Stimulated activated CD4-positive, alpha-beta T cell treated with anti-CD3 and anti-CD28 coated beads, Interleukin-4, amount 100 ng/mL, for 1 hour (primary cell): ENCODE measurements at regions not wholly inside any gene's neighbourhood (a gene's known extent, or its start where the extent isn't known, plus 50 kb on each side); places are given as distances from the start of the nearest gene placed in this dataset.
A peak's percentile ranks its signal among the peaks of the same experiment; 100 is the strongest.
"Not testable (repeated sequence)": the region's sequence is repeated elsewhere in the genome, so short reads cannot be mapped to it uniquely, and the experiment has no call there.

Experiments used
- DNase-seq: peaks from one replicate; pipeline ENCODE4 v3.0.0-alpha.2; 2020

GRCh38 chr5:32534041-32534440 is 51.3 kb upstream of the SUB1 start:
- DNase-seq, result no peak

GRCh38 chr5:32531885-32532520 is 53.4 kb upstream of the SUB1 start:
- DNase-seq, result peak; percentile 24

- not testable (repeated sequence) for DNase-seq
Measured at GRCh38 chr5:32527321-32527720, 58.0 kb upstream of the SUB1 start.

GRCh38 chr5:32526810-32527209 is 58.5 kb upstream of the SUB1 start:
- no peak for DNase-seq

- no peak for DNase-seq
Measured at GRCh38 chr5:32523625-32524024, 61.7 kb upstream of the SUB1 start.

- no peak for DNase-seq
Measured at GRCh38 chr5:32522429-32523143, 62.8 kb upstream of the SUB1 start.

GRCh38 chr5:32521481-32521880 is 63.9 kb upstream of the SUB1 start:
- DNase-seq, result no peak

- no peak for DNase-seq
Measured at GRCh38 chr5:32520972-32521371, 64.4 kb upstream of the SUB1 start.

GRCh38 chr5:32520356-32520755 is 65.0 kb upstream of the SUB1 start:
- DNase-seq, result no peak

- DNase-seq, result no peak
Measured at GRCh38 chr5:32519508-32519907, 65.8 kb upstream of the SUB1 start.

- no peak for DNase-seq
Measured at GRCh38 chr5:32514806-32515205, 70.3 kb upstream of the ZFR start.

- no peak for DNase-seq
Measured at GRCh38 chr5:32512926-32513325, 68.4 kb upstream of the ZFR start.

GRCh38 chr5:32511776-32512374 is 67.3 kb upstream of the ZFR start:
- no peak for DNase-seq

GRCh38 chr5:32510860-32511259 is 66.3 kb upstream of the ZFR start:
- no peak for DNase-seq

GRCh38 chr5:32508806-32509805 is 64.6 kb upstream of the ZFR start:
- DNase-seq, result no peak

- no peak for DNase-seq
Measured at GRCh38 chr5:32507738-32508434, 63.3 kb upstream of the ZFR start.

- DNase-seq, result no peak
Measured at GRCh38 chr5:32506799-32507198, 62.3 kb upstream of the ZFR start.

GRCh38 chr5:32506201-32506661 is 61.7 kb upstream of the ZFR start:
- no peak for DNase-seq

- no peak for DNase-seq
Measured at GRCh38 chr5:32505756-32506155, 61.2 kb upstream of the ZFR start.

GRCh38 chr5:32504989-32505596 is 60.6 kb upstream of the ZFR start:
- DNase-seq, result no peak

- DNase-seq, result no peak
Measured at GRCh38 chr5:32504329-32504988, 59.9 kb upstream of the ZFR start.
